ENCODE measurements at regions not wholly inside any gene's neighbourhood (a gene's known extent, or its start where the extent isn't known, plus 50 kb on each side); places are given as distances from the start of the nearest gene placed in this dataset.

GRCh38 chr7:13276977-13277376, 589.5 kb downstream of the ARL4A start:
- TF ChIP-seq POLR2AphosphoS5 (IDR thresholded peaks at IDR 0.05; ENCODE audit: low read depth, low read length) (no peak), POLR2A (IDR thresholded peaks at IDR 0.05; ENCODE audit: borderline replicate concordance, extremely low read depth, insufficient read depth, insufficient read length) (no peak), CTCF (IDR thresholded peaks at IDR 0.05 in 2 of 3, conservative IDR thresholded peaks at IDR 0.05 in 1 of 3; ENCODE audit: borderline replicate concordance in 1 of 3, insufficient read depth in 1 of 3, low read depth in 2 of 3, low read length in 2 of 3) (peak; percentile 30 to 66 (median 32); a peak in 4 of 6 replicates), CBX3 (IDR thresholded peaks at IDR 0.05; ENCODE audit: low read depth) (no peak), RAD21 (IDR thresholded peaks at IDR 0.05; ENCODE audit: low read depth) (peak; percentile 35)

Measured in HCT116 (cell line).